CD8-positive, alpha-beta memory T cell (primary cell): ENCODE measurements at regions not wholly inside any gene's neighbourhood (a gene's known extent, or its start where the extent isn't known, plus 50 kb on each side); places are given as distances from the start of the nearest gene placed in this dataset.

Experiments used
- CTCF ChIA-PET: fragments of 350-600 bp; sonication (Branson Sonifier 250); formaldehyde crosslinking; loops from one replicate; lab custom pipeline; 2021; ENCODE audit warnings: antibody characterized with exemption; lab: Charles Lee
- POLR2A ChIA-PET: fragments of 350-600 bp; sonication (Branson Sonifier 250); formaldehyde crosslinking; loops from one replicate; lab custom pipeline; 2021; ENCODE audit warnings: antibody characterized with exemption; lab: Charles Lee
- DNase-seq, 5 donors: peaks; one replicate each; pipeline versions ENCODE4 v3.0.0 to v3.0.0-alpha.2; 2020 to 2022; ENCODE audit warnings: mixed read lengths in 1 of 5
- H3K27ac ChIP-seq: one replicate; pipeline ENCODE4 v1.7.0; 2013; ENCODE audit warnings: low read depth, mild to moderate bottlenecking, low read length, moderate library complexity
- H3K27me3 ChIP-seq: 2 replicates; pipeline ENCODE4 v1.7.0; 2013; ENCODE audit warnings: low read length, mild to moderate bottlenecking; ENCODE audit not compliant: insufficient read depth, poor library complexity, severe bottlenecking
- H3K36me3 ChIP-seq: 2 replicates; pipeline ENCODE4 v1.7.0; 2013; ENCODE audit warnings: mild to moderate bottlenecking, low read length, moderate library complexity; ENCODE audit not compliant: insufficient read depth
- H3K4me1 ChIP-seq: 2 replicates; pipeline ENCODE4 v1.7.0; 2013; ENCODE audit warnings: mild to moderate bottlenecking, low read length, moderate library complexity; ENCODE audit not compliant: insufficient read depth
- H3K4me3 ChIP-seq: 2 replicates; pipeline ENCODE4 v1.7.0; 2013; ENCODE audit warnings: mild to moderate bottlenecking, low read length
- H3K9me3 ChIP-seq: 2 replicates; pipeline ENCODE4 v1.7.0; 2013; ENCODE audit warnings: mild to moderate bottlenecking, low read length
- H3K27ac Mint-ChIP-seq, 8 donors: one replicate each; pipeline ENCODE4 v1.8.0; 2020 to 2021; ENCODE audit warnings: mixed read lengths in 8 of 8, mild to moderate bottlenecking in 6 of 8, inconsistent platforms in 3 of 8, moderate library complexity in 3 of 8
- H3K27me3 Mint-ChIP-seq, 2 donors: one replicate each; pipeline ENCODE4 v1.8.0; 2020 to 2021; ENCODE audit warnings: mixed read lengths in 2 of 2, mild to moderate bottlenecking in 1 of 2, moderate library complexity in 1 of 2
- H3K36me3 Mint-ChIP-seq, 3 donors: one replicate each; pipeline ENCODE4 v1.8.0; 2020 to 2021; ENCODE audit warnings: mixed read lengths in 3 of 3, inconsistent platforms in 1 of 3, mild to moderate bottlenecking in 1 of 3
- H3K4me1 Mint-ChIP-seq, 3 donors: one replicate each; pipeline ENCODE4 v1.8.0; 2020 to 2021; ENCODE audit warnings: mixed read lengths in 3 of 3, inconsistent platforms in 1 of 3, mild to moderate bottlenecking in 1 of 3
- H3K4me3 Mint-ChIP-seq, 7 donors: one replicate each; pipeline ENCODE4 v1.8.0; 2020 to 2021; ENCODE audit warnings: mixed read lengths in 7 of 7, mild to moderate bottlenecking in 6 of 7, moderate library complexity in 4 of 7, inconsistent platforms in 2 of 7
- H3K9me3 Mint-ChIP-seq, 5 donors: one replicate each; pipeline ENCODE4 v1.8.0; 2020 to 2022; ENCODE audit warnings: mixed read lengths in 5 of 5, mild to moderate bottlenecking in 3 of 5, moderate library complexity in 2 of 5, inconsistent platforms in 1 of 5

DNA sequence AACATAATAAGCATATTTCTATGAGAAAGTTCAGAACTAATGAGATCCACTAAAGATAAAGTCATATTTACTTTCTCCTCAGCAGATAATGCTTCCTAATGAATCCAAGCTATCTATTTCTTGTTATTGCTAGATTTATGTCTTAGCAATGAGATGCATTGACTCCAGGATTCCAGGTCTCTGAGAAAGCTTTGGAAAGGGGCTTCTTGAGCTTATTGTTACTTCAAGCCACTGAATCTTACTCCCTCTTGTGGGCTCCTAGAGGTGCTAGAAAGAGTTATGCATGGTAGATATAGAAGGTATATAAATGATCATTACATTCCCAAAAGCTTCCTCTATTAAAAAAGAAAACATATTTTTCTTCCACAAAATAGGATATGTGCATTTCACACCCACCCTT lies 246.4 kb upstream of the ADAMTS5 start:
- ChIA-PET POLR2A (no interaction called here), CTCF (no interaction called here)
- H3K9me3 ChIP-seq = no peaks in the 10 kb centered on the region
- H3K4me3 Mint-ChIP-seq = no peak overlapping the region
- H3K27ac ChIP-seq = no peak overlapping the region
- H3K9me3 Mint-ChIP-seq = peaks cover 0 to 11% (median 3%) of the 10 kb centered on the region in 5 donors
- H3K4me3 ChIP-seq = no peak overlapping the region
- no peak overlapping the region for H3K27ac Mint-ChIP-seq
- no peaks in the 10 kb centered on the region for H3K36me3 Mint-ChIP-seq
- no peaks in the 10 kb centered on the region for H3K36me3 ChIP-seq
- H3K4me1 Mint-ChIP-seq = no peaks in the 10 kb centered on the region
- DNase-seq = no peak
- H3K27me3 Mint-ChIP-seq = no peaks in the 10 kb centered on the region
- H3K27me3 ChIP-seq = no peaks in the 10 kb centered on the region
- H3K4me1 ChIP-seq = no peaks in the 10 kb centered on the region

GRCh38 chr21:27212441-27212840 lies 245.6 kb upstream of the ADAMTS5 start:
- Histone ChIP-seq H3K4me1 (no peaks in the 10 kb centered on the region), H3K4me3 (no peak overlapping the region), H3K27ac (no peak overlapping the region), H3K9me3 (no peaks in the 10 kb centered on the region), H3K36me3 (no peaks in the 10 kb centered on the region), H3K27me3 (no peaks in the 10 kb centered on the region)
- no peaks in the 10 kb centered on the region for H3K27me3 Mint-ChIP-seq
- CTCF ChIA-PET = no interaction called here
- no peaks in the 10 kb centered on the region for H3K36me3 Mint-ChIP-seq
- H3K27ac Mint-ChIP-seq = no peak overlapping the region
- no peak for DNase-seq
- POLR2A ChIA-PET = no interaction called here
- H3K4me1 Mint-ChIP-seq = no peaks in the 10 kb centered on the region
- peaks cover 0 to 8% (median 2%) of the 10 kb centered on the region in 5 donors for H3K9me3 Mint-ChIP-seq
- no peak overlapping the region for H3K4me3 Mint-ChIP-seq

GRCh38 chr21:27209546-27209945 lies 242.7 kb upstream of the ADAMTS5 start:
- POLR2A ChIA-PET = no interaction called here
- CTCF ChIA-PET = no interaction called here
- Mint-ChIP-seq H3K4me1 (no peaks in the 10 kb centered on the region), H3K9me3 (peaks cover 0 to 11% (median 3%) of the 10 kb centered on the region in 5 donors), H3K27ac (no peak overlapping the region), H3K36me3 (no peaks in the 10 kb centered on the region), H3K27me3 (no peaks in the 10 kb centered on the region), H3K4me3 (no peak overlapping the region)
- no peak overlapping the region for H3K4me3 ChIP-seq
- H3K4me1 ChIP-seq = no peaks in the 10 kb centered on the region
- no peaks in the 10 kb centered on the region for H3K36me3 ChIP-seq
- H3K9me3 ChIP-seq = no peaks in the 10 kb centered on the region
- no peak for DNase-seq
- no peak overlapping the region for H3K27ac ChIP-seq
- H3K27me3 ChIP-seq = no peaks in the 10 kb centered on the region

GRCh38 chr21:27206368-27206982 lies 239.6 kb upstream of the ADAMTS5 start:
- Mint-ChIP-seq H3K36me3 (no peaks in the 10 kb centered on the region), H3K9me3 (peaks cover 0 to 14% (median 3%) of the 10 kb centered on the region in 5 donors), H3K4me3 (no peak overlapping the region), H3K4me1 (no peaks in the 10 kb centered on the region), H3K27me3 (no peaks in the 10 kb centered on the region), H3K27ac (no peak overlapping the region)
- DNase-seq = no peak
- no peak overlapping the region for H3K4me3 ChIP-seq
- ChIA-PET POLR2A (no interaction called here), CTCF (no interaction called here)
- no peaks in the 10 kb centered on the region for H3K36me3 ChIP-seq
- H3K4me1 ChIP-seq = no peaks in the 10 kb centered on the region
- H3K27me3 ChIP-seq = no peaks in the 10 kb centered on the region
- no peak overlapping the region for H3K27ac ChIP-seq
- no peaks in the 10 kb centered on the region for H3K9me3 ChIP-seq

GRCh38 chr21:27202301-27202700 lies 235.4 kb upstream of the ADAMTS5 start:
- no peak overlapping the region for H3K27ac Mint-ChIP-seq
- peaks cover 0 to 24% (median 8%) of the 10 kb centered on the region in 5 donors for H3K9me3 Mint-ChIP-seq
- H3K4me1 ChIP-seq = no peaks in the 10 kb centered on the region
- H3K36me3 Mint-ChIP-seq = no peaks in the 10 kb centered on the region
- ChIA-PET POLR2A (no interaction called here), CTCF (no interaction called here)
- no peaks in the 10 kb centered on the region for H3K36me3 ChIP-seq
- H3K27me3 ChIP-seq = no peaks in the 10 kb centered on the region
- no peaks in the 10 kb centered on the region for H3K9me3 ChIP-seq
- H3K4me3 ChIP-seq = no peak overlapping the region
- no peak overlapping the region for H3K27ac ChIP-seq
- H3K27me3 Mint-ChIP-seq = peaks cover 0 to 1% of the 10 kb centered on the region in 2 donors
- no peak overlapping the region for H3K4me3 Mint-ChIP-seq
- H3K4me1 Mint-ChIP-seq = no peaks in the 10 kb centered on the region
- DNase-seq = no peak

GRCh38 chr21:27201197-27201596 lies 234.3 kb upstream of the ADAMTS5 start:
- no peaks in the 10 kb centered on the region for H3K36me3 ChIP-seq

GRCh38 chr21:27196651-27197050 lies 229.8 kb upstream of the ADAMTS5 start:
- POLR2A ChIA-PET = no interaction called here
- no peaks in the 10 kb centered on the region for H3K4me1 Mint-ChIP-seq
- peaks cover 0 to 1% of the 10 kb centered on the region in 2 donors for H3K27me3 Mint-ChIP-seq
- no peaks in the 10 kb centered on the region for H3K36me3 Mint-ChIP-seq
- no peak overlapping the region for H3K27ac ChIP-seq
- no peaks in the 10 kb centered on the region for H3K27me3 ChIP-seq
- H3K9me3 Mint-ChIP-seq = peaks cover 2 to 10% (median 8%) of the 10 kb centered on the region in 5 donors
- H3K36me3 ChIP-seq = no peaks in the 10 kb centered on the region
- no peak for DNase-seq
- H3K27ac Mint-ChIP-seq = no peak overlapping the region
- no peak overlapping the region for H3K4me3 ChIP-seq
- no peak overlapping the region for H3K4me3 Mint-ChIP-seq
- CTCF ChIA-PET = no interaction called here
- H3K4me1 ChIP-seq = no peaks in the 10 kb centered on the region
- no peaks in the 10 kb centered on the region for H3K9me3 ChIP-seq

More at GRCh38 chr21:27201197-27201596, 234.3 kb upstream of the ADAMTS5 start:
- Histone ChIP-seq H3K9me3 (no peaks in the 10 kb centered on the region), H3K4me3 (no peak overlapping the region), H3K4me1 (no peaks in the 10 kb centered on the region), H3K27ac (no peak overlapping the region), H3K27me3 (no peaks in the 10 kb centered on the region)
- Mint-ChIP-seq H3K36me3 (no peaks in the 10 kb centered on the region), H3K27me3 (peaks cover 0 to 1% of the 10 kb centered on the region in 2 donors), H3K9me3 (peaks cover 0 to 16% (median 8%) of the 10 kb centered on the region in 5 donors), H3K4me1 (no peaks in the 10 kb centered on the region), H3K4me3 (no peak overlapping the region), H3K27ac (no peak overlapping the region)
- POLR2A ChIA-PET = no interaction called here
- no peak for DNase-seq
- CTCF ChIA-PET = no interaction called here

- Mint-ChIP-seq H3K4me3 (no peak overlapping the region), H3K9me3 (peaks cover 2 to 14% (median 5%) of the 10 kb centered on the region in 5 donors), H3K36me3 (no peaks in the 10 kb centered on the region), H3K27me3 (no peaks in the 10 kb centered on the region), H3K27ac (no peak overlapping the region), H3K4me1 (no peaks in the 10 kb centered on the region)
- ChIA-PET CTCF (no interaction called here), POLR2A (no interaction called here)
- Histone ChIP-seq H3K9me3 (no peaks in the 10 kb centered on the region), H3K27ac (no peak overlapping the region), H3K27me3 (no peaks in the 10 kb centered on the region), H3K4me3 (no peak overlapping the region), H3K36me3 (no peaks in the 10 kb centered on the region), H3K4me1 (no peaks in the 10 kb centered on the region)
- DNase-seq = no peak
Observed at GRCh38 chr21:27192281-27192949, 225.5 kb upstream of the ADAMTS5 start.
